ENCODE measurements at regions not wholly inside any gene's neighbourhood (a gene's known extent, or its start where the extent isn't known, plus 50 kb on each side); places are given as distances from the start of the nearest gene placed in this dataset.
"Not testable (repeated sequence)": the region's sequence is repeated elsewhere in the genome, so short reads cannot be mapped to it uniquely, and the experiment has no call there.

DNA sequence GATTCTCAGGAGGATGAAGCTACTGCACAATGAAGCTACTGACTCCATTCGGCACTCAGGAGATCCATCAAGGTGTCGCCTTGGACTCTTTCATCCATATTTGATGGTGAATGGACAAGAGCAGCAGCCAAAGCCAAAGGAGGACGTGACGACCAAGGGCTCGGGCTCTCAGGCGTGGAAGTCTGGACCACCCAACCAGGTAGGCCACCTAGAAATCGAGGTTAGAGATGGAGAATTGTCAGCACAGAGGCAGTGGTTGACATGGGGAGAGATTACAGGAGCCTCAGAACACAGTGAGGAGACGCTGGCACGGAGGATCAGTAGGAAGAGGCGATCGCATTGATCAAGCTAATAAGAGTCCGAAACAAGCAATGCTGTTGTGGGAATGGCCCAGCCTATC is 240.5 kb upstream of the ID2 start:
- Mint-ChIP-seq H3K4me1 (peaks cover 8% of the 10 kb centered on the region), H3K36me3 (ENCODE audit: low read depth) (no peaks in the 10 kb centered on the region)
- TF ChIP-seq, protein P1, sequence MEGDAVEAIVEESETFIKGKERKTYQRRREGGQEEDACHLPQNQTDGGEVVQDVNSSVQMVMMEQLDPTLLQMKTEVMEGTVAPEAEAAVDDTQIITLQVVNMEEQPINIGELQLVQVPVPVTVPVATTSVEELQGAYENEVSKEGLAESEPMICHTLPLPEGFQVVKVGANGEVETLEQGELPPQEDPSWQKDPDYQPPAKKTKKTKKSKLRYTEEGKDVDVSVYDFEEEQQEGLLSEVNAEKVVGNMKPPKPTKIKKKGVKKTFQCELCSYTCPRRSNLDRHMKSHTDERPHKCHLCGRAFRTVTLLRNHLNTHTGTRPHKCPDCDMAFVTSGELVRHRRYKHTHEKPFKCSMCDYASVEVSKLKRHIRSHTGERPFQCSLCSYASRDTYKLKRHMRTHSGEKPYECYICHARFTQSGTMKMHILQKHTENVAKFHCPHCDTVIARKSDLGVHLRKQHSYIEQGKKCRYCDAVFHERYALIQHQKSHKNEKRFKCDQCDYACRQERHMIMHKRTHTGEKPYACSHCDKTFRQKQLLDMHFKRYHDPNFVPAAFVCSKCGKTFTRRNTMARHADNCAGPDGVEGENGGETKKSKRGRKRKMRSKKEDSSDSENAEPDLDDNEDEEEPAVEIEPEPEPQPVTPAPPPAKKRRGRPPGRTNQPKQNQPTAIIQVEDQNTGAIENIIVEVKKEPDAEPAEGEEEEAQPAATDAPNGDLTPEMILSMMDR (IDR thresholded peaks at IDR 0.05; ENCODE audit: unreplicated experiment in 3 of 3) = no peak

DNA sequence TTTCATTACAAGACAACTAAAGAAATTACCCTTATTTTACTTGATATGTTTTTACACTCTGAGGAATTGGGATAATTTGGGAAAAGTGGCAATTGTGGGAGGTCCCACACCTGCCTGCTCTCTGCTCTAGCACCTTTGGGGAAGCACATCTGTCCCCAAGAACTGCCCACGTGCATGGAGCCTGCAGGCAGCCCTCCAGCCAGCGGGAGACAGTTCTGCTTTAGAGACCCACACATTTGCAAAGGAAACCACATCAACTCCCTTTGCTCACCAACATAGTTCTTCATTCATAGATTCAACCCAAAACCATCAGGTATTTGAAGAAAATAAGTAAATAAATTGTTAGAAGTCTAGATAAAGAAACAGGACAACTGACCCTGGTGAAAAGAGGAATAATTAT is 239.9 kb upstream of the ID2 start:
- H3K4me3 Mint-ChIP-seq = no peak overlapping the region
- peaks cover 5% of the 10 kb centered on the region for H3K9me3 Mint-ChIP-seq
- peaks cover 10% of the 10 kb centered on the region for H3K27me3 Mint-ChIP-seq (ENCODE audit: low read depth)
- H3K27ac Mint-ChIP-seq = no peak overlapping the region
- peaks cover 7% of the 10 kb centered on the region for H3K4me1 Mint-ChIP-seq
- no peaks in the 10 kb centered on the region for H3K36me3 Mint-ChIP-seq (ENCODE audit: low read depth)
- TF ChIP-seq, protein P1 (IDR thresholded peaks at IDR 0.05; ENCODE audit: unreplicated experiment in 3 of 3) = no peak

More for the DNA sequence above, 240.5 kb upstream of the ID2 start:
- no peak overlapping the region for H3K4me3 Mint-ChIP-seq
- H3K27me3 Mint-ChIP-seq (ENCODE audit: low read depth) = peaks cover 10% of the 10 kb centered on the region
- H3K27ac Mint-ChIP-seq = no peak overlapping the region
- H3K9me3 Mint-ChIP-seq = peaks cover 5% of the 10 kb centered on the region

DNA sequence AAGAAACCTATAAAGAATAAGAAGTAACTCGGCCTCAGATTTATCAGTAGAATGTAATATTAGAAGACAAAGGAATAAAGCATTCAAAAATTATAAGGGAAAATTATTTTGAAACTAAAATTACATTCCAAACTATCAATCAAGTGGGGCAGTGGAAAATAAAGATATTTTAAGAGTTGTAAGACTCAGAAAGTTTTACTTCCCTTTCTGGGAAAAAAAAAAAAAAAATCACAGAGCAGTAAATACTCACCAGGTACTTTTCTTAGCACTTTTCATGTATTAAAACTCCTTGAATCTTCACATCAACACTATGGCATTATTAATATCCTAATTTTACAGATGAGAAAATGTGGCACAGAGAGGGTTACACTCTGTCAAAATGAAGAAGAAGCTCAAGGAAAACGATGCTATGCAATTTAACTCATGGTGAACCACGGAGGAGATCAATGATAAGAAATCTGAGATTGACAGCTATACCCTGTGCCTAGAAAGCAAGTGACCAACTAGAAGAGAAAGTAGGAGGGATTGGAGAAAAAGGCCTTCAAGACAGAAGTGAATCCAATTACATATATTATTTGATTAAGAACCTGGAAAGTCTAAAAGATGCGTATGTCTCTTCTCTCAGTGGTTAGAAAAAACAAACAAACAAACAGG is 238.9 kb upstream of the ID2 start:
- Mint-ChIP-seq H3K36me3 (ENCODE audit: low read depth) (no peaks in the 10 kb centered on the region), H3K9me3 (no peaks in the 10 kb centered on the region), H3K27me3 (ENCODE audit: low read depth) (peaks cover 6% of the 10 kb centered on the region), H3K4me3 (no peak overlapping the region), H3K27ac (no peak overlapping the region), H3K4me1 (no peaks in the 10 kb centered on the region)
- TF ChIP-seq, protein P1 (IDR thresholded peaks at IDR 0.05; ENCODE audit: unreplicated experiment in 3 of 3) = no peak

DNA sequence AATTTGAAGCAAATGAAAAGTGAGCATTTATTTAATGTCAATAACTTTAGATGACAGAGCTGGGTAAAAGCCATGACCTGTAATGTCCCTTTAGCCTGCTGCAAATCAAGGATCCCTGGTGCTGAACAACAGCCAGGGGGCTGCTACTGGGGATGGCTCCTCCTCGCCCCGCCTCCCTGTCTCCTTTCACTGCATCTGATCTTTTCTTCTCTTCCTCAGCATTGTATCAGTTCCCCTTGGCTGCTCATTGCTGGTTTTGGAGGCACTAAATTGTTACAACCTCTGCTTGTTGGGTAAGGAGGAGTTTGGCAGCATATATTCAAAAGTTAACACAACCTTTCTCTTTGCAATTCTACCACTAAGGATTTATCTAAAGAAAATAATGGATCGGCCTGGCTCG is 236.3 kb upstream of the ID2 start:
- Mint-ChIP-seq H3K4me3 (no peak overlapping the region), H3K9me3 (no peaks in the 10 kb centered on the region), H3K27me3 (ENCODE audit: low read depth) (peaks cover 5% of the 10 kb centered on the region), H3K4me1 (no peaks in the 10 kb centered on the region), H3K27ac (no peak overlapping the region), H3K36me3 (ENCODE audit: low read depth) (no peaks in the 10 kb centered on the region)
- TF ChIP-seq, protein P1 (IDR thresholded peaks at IDR 0.05; ENCODE audit: unreplicated experiment in 3 of 3) = no peak

DNA sequence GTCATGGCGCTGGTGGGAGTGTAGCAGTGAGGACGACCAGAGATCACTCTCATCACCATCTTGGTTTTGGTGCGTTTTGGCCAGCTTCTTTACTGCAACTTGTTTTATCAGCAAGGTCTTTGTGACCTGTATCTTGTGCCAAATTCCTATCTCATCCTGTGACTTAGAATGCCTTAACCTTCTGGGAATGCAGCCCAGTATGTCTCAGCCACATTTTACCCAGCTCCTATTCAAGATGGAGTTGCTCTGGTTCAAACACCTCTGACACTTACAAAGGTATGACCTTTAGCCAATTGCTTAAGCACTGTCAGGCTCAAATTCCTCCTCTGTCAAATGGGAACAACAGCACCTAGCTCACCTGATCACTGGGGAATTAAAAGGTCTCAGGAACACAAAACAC is 235.1 kb upstream of the ID2 start:
- H3K9me3 Mint-ChIP-seq; H3K4me3 Mint-ChIP-seq; H3K27ac Mint-ChIP-seq; H3K36me3 Mint-ChIP-seq (ENCODE audit: low read depth); H3K27me3 Mint-ChIP-seq (ENCODE audit: low read depth); H3K4me1 Mint-ChIP-seq: not testable (repeated sequence)

DNA sequence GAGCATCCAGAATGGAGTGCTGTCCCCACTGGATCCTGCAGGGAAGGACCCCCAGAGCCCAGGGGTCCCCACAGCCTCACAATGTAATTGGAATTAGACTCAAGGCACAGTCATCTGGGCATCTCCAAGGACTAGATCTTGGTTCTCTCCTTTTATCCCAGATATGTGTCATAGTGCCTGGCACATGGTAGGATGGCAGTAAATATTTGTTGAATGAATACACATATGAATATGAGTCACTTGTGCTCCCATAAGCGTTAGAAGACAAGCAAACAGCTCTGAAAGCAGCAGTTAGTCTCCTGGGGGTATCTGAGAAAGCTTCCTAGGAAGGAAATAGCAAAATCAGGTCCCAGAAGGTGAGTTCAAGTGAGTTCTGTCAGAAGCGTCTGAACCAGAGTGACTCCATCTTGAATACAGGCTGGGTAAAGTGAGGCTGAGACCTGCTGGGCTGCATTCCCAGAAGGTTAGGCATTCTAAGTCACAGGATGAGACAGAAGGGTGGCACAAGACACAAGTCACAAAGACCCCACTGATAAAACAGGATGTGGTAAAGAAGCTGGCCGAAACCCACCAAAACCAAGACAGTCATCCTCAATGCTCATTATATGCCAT is 234.1 kb upstream of the ID2 start:
- H3K4me1 Mint-ChIP-seq = no peaks in the 10 kb centered on the region
- no peaks in the 10 kb centered on the region for H3K36me3 Mint-ChIP-seq (ENCODE audit: low read depth)
- TF ChIP-seq, protein P1 (IDR thresholded peaks at IDR 0.05; ENCODE audit: unreplicated experiment in 3 of 3) = no peak
- no peak overlapping the region for H3K4me3 Mint-ChIP-seq
- peaks cover 4% of the 10 kb centered on the region for H3K9me3 Mint-ChIP-seq
- H3K27me3 Mint-ChIP-seq (ENCODE audit: low read depth) = peaks cover 5% of the 10 kb centered on the region
- H3K27ac Mint-ChIP-seq = no peak overlapping the region

Data from nephron (organoid).